GM12878 (cell line): ENCODE measurements at regions not wholly inside any gene's neighbourhood (a gene's known extent, or its start where the extent isn't known, plus 50 kb on each side); places are given as distances from the start of the nearest gene placed in this dataset.

Experiments
- ATAC-seq: fragments of 200-7000 bp; cut with Tn5 transposase; 3 replicates; pipeline ENCODE4 v1.9.1; 2020; ENCODE audit warnings: mild to moderate bottlenecking, moderate library complexity
- BruUV-seq: library from RNA; stranded (reverse); fragments of 400-500 nt; replicated peaks from 2 replicates; lab custom pipeline; 2021; lab: Mats Ljungman, UMichigan
- CTCF ChIA-PET: fragments of 300-600 bp; sonication (Branson Sonifier 250); formaldehyde crosslinking; extraction: SDS; loops from one replicate; lab custom pipeline; 2021; ENCODE audit warnings: inconsistent platforms; lab: Yijun Ruan, JAX
- POLR2A ChIA-PET: fragments of 350-600 bp; formaldehyde crosslinking; extraction: SDS; loops from one replicate; lab custom pipeline; 2021; ENCODE audit warnings: inconsistent platforms; lab: Charles Lee
- RAD21 ChIA-PET: fragments of 300-600 bp; sonication (Branson Sonifier 250); formaldehyde crosslinking; loops from one replicate; lab custom pipeline; 2023; ENCODE audit warnings: antibody characterized with exemption; ENCODE audit not compliant: unreplicated experiment; lab: Charles Lee
- SMC1A ChIA-PET: fragments of 300-600 bp; sonication (Branson Sonifier 250); formaldehyde crosslinking; loops from one replicate; lab custom pipeline; 2023; ENCODE audit not compliant: unreplicated experiment, uncharacterized antibody; lab: Charles Lee
- DNase-seq: peaks from one replicate; pipeline ENCODE4 v3.0.0-alpha.2; 2011; ENCODE audit warnings: low read depth, low spot score
- FAIRE-seq: peaks from 3 replicates; lab custom pipeline; 2011; peaks lifted over from hg19 to GRCh38; lab: Jason Lieb, UNC
- H2AFZ ChIP-seq: 2 replicates; pipeline ENCODE4 v1.6.0; 2011; ENCODE audit warnings: low read depth, low read length, control low read depth; ENCODE audit not compliant: control insufficient read depth
- H3K27ac ChIP-seq: 2 replicates; pipeline ENCODE4 v1.5.1; 2011; ENCODE audit warnings: control low read depth; ENCODE audit not compliant: control insufficient read depth, insufficient read depth
- H3K27me3 ChIP-seq, 2 experiments: replicated peaks in 1 of 2; 2 replicates each; pipeline versions ENCODE4 v1.6.0 to v1.6.1; 2011; ENCODE audit warnings: low read length in 1 of 2; ENCODE audit not compliant: control insufficient read depth in 2 of 2, insufficient read depth in 2 of 2
- H3K36me3 ChIP-seq, 2 experiments: 2 replicates each; pipeline ENCODE4 v1.5.1; 2011; ENCODE audit warnings: low read length in 1 of 2; ENCODE audit not compliant: control insufficient read depth in 2 of 2, insufficient read depth in 2 of 2
- H3K4me1 ChIP-seq: 2 replicates; pipeline ENCODE4 v1.6.1; 2011; ENCODE audit warnings: mild to moderate bottlenecking, low read length, moderate library complexity, mixed read lengths; ENCODE audit not compliant: control insufficient read depth, insufficient read depth
- H3K4me2 ChIP-seq: 2 replicates; pipeline ENCODE4 v1.6.0; 2011; ENCODE audit warnings: control low read depth; ENCODE audit not compliant: control insufficient read depth, insufficient read depth
- H3K4me3 ChIP-seq: fragments of 200-600 bp; sonication (generic); 2 replicates; pipeline ENCODE4 v1.5.1; 2016
- H3K79me2 ChIP-seq: 2 replicates; pipeline ENCODE4 v1.6.0; 2011; ENCODE audit warnings: low read length; ENCODE audit not compliant: control insufficient read depth, insufficient read depth
- H3K9ac ChIP-seq: 2 replicates; pipeline ENCODE4 v1.8.0; 2011; ENCODE audit warnings: low read length, control low read depth, mixed read lengths; ENCODE audit not compliant: control insufficient read depth, insufficient read depth
- H3K9me3 ChIP-seq: replicated peaks from 3 replicates; pipeline ENCODE4 v1.5.1; 2011; ENCODE audit warnings: mild to moderate bottlenecking, low read length; ENCODE audit not compliant: control insufficient read depth, insufficient read depth
- H4K20me1 ChIP-seq: 2 replicates; pipeline ENCODE4 v1.6.0; 2011; ENCODE audit not compliant: control insufficient read depth, insufficient read depth
- BACH1 ChIP-seq: fragments of 450-650 bp; IDR thresholded peaks from 2 replicates; pipeline ENCODE4 v1.6.1; 2017; ENCODE audit warnings: mild to moderate bottlenecking, borderline replicate concordance
- CREB1 ChIP-seq: IDR thresholded peaks from 2 replicates; pipeline ENCODE4 v1.6.1; 2012; ENCODE audit warnings: low read depth, mild to moderate bottlenecking, inconsistent platforms
- CTCF ChIP-seq, 3 experiments: IDR thresholded peaks in 2 of 3; conservative IDR thresholded peaks in 1 of 3; 2 replicates each; pipeline ENCODE4 v1.5.1; 2011; ENCODE audit warnings: low read depth in 3 of 3, low read length in 3 of 3, mild to moderate bottlenecking in 3 of 3, control low read depth in 2 of 3, moderate library complexity in 2 of 3, inconsistent platforms in 1 of 3, mixed read lengths in 1 of 3; ENCODE audit not compliant: control insufficient read depth in 2 of 3, insufficient read depth in 1 of 3; ENCODE audit errors: extremely low read depth in 1 of 3
- EED ChIP-seq: sonication (generic); IDR thresholded peaks from 2 replicates; pipeline ENCODE4 v1.6.1; 2016; ENCODE audit warnings: antibody characterized with exemption, low read depth
- ETV6 ChIP-seq, 2 experiments: fragments of 450-650 bp in 1 of 2; IDR thresholded peaks in 1 of 2; conservative IDR thresholded peaks in 1 of 2; 2 replicates each; pipeline ENCODE4 v1.6.1; 2014; ENCODE audit warnings: antibody characterized with exemption in 1 of 2, borderline replicate concordance in 1 of 2, low read depth in 1 of 2, mild to moderate bottlenecking in 1 of 2, moderate library complexity in 1 of 2
- FOXK2 ChIP-seq: fragments of 450-650 bp; IDR thresholded peaks from 2 replicates; pipeline ENCODE4 v1.6.1; 2017; ENCODE audit warnings: mild to moderate bottlenecking, moderate library complexity
- HDAC6 ChIP-seq: fragments of 200-600 bp; sonication (generic); IDR thresholded peaks from one replicate; pipeline ENCODE4 v1.8.0; 2017; ENCODE audit warnings: antibody characterized with exemption; ENCODE audit not compliant: unreplicated experiment
- MAX ChIP-seq: IDR thresholded peaks from 2 replicates; pipeline ENCODE4 v1.6.1; 2012; ENCODE audit warnings: low read depth, low read length, improper control_type of control experiment
- MEF2B ChIP-seq: fragments of 450-650 bp; IDR thresholded peaks from 2 replicates; pipeline ENCODE4 v1.6.1; 2018; ENCODE audit warnings: mild to moderate bottlenecking, moderate library complexity; ENCODE audit not compliant: partially characterized antibody, poor library complexity, severe bottlenecking
- NBN ChIP-seq: fragments of 450-650 bp; IDR thresholded peaks from 2 replicates; pipeline ENCODE4 v1.6.1; 2016
- NFXL1 ChIP-seq: fragments of 450-650 bp; IDR thresholded peaks from 2 replicates; pipeline ENCODE4 v1.6.1; 2017; ENCODE audit warnings: antibody characterized with exemption, mild to moderate bottlenecking, borderline replicate concordance
- NR2C2 ChIP-seq: IDR thresholded peaks from 2 replicates; pipeline ENCODE4 v1.6.1; 2011; ENCODE audit warnings: borderline replicate concordance, low read depth; ENCODE audit not compliant: control insufficient read depth, insufficient read length
- RB1 ChIP-seq: fragments of 450-650 bp; formaldehyde crosslinking; IDR thresholded peaks from 2 replicates; pipeline ENCODE4 v1.6.1; 2017; ENCODE audit warnings: mild to moderate bottlenecking, borderline replicate concordance
- USF1 ChIP-seq: IDR thresholded peaks from 2 replicates; pipeline ENCODE4 v1.6.1; 2011; ENCODE audit warnings: borderline replicate concordance, low read depth, mild to moderate bottlenecking, moderate library complexity, mixed read lengths, low read length; ENCODE audit not compliant: insufficient read depth; ENCODE audit errors: extremely low read length
- YBX1 ChIP-seq: fragments of 450-650 bp; IDR thresholded peaks from 2 replicates; pipeline ENCODE4 v1.6.1; 2016; ENCODE audit warnings: antibody characterized with exemption
- YY1 ChIP-seq: IDR thresholded peaks from 2 replicates; pipeline ENCODE4 v1.6.1; 2011; ENCODE audit warnings: low read depth, mild to moderate bottlenecking, low read length
- ZNF24 ChIP-seq: fragments of 450-650 bp; IDR thresholded peaks from 2 replicates; pipeline ENCODE4 v1.6.1; 2017; ENCODE audit warnings: antibody characterized with exemption, mild to moderate bottlenecking
- ZNF274 ChIP-seq: IDR thresholded peaks from one replicate; pipeline ENCODE4 v1.8.0; 2011; ENCODE audit not compliant: insufficient read length, insufficient read depth
- WGBS: methylation state at CpG from one replicate; pipeline ENCODE4 v1.1.6; 2016; ENCODE audit warnings: low lambda C conversion rate; ENCODE audit not compliant: insufficient replicate concordance, insufficient coverage; ENCODE audit errors: missing lambda C conversion rate; 5-methylcytosine and 5-hydroxymethylcytosine counted together
- in situ Hi-C: fragments of 300-500 bp; cut with MboI; formaldehyde crosslinking; loops from 9 replicates; pipeline ENCODE4 v1.14.3; 2018; ENCODE audit warnings: mixed read lengths
- intact Hi-C: fragments of 100-400 bp; cut with micrococcal nuclease; formaldehyde crosslinking; loops from one replicate; pipeline ENCODE4 v1.14.2; 2022; ENCODE audit not compliant: unreplicated experiment

GRCh38 chr6:113039005-113039404 is 691.9 kb downstream of the RFPL4B start:
- ChIA-PET RAD21 (no interaction called here), POLR2A (no interaction called here), SMC1A (interaction anchor here (1.7 kb wide), 1 partner anchor 21 kb away, joined by 5 read pairs; no protein-coding TSS in a partner anchor), CTCF (interaction anchor here (0.6 to 1.1 kb wide), 4 partner anchors 25 to 838 kb away, joined by 3 read pairs; no protein-coding TSS in a partner anchor)
- Histone ChIP-seq H3K27ac (no peak overlapping the region), H2AFZ (no peak overlapping the region), H3K9me3 (no peaks in the 10 kb centered on the region), H3K4me2 (no peak overlapping the region), H3K9ac (no peak overlapping the region), H3K4me1 (no peaks in the 10 kb centered on the region), H3K36me3 (no peaks in the 10 kb centered on the region), H3K27me3 (no peaks in the 10 kb centered on the region), H3K79me2 (no peaks in the 10 kb centered on the region), H4K20me1 (no peaks in the 10 kb centered on the region), H3K4me3 (no peak overlapping the region)
- BruUV-seq: no TSS peak
- no peak for ATAC-seq
- TF ChIP-seq FOXK2 (no peak), YBX1 (no peak), CTCF (IDR thresholded peaks at IDR 0.05 in 2 of 3, conservative IDR thresholded peaks at IDR 0.05 in 1 of 3; ENCODE audit: control insufficient read depth in 2 of 3, extremely low read depth in 1 of 3, insufficient read depth in 1 of 3, low read depth in 3 of 3, low read length in 3 of 3) (no peak), YY1 (no peak), EED (no peak), BACH1 (no peak), ZNF24 (no peak), NBN (no peak), NR2C2 (no peak), RB1 (no peak), USF1 (no peak), NFXL1 (no peak), CREB1 (no peak), HDAC6 (no peak), MAX (no peak), ZNF274 (no peak), ETV6 (conservative IDR thresholded peaks at IDR 0.05 in 1 of 2, IDR thresholded peaks at IDR 0.05 in 1 of 2; ENCODE audit: borderline replicate concordance in 1 of 2, low read depth in 1 of 2) (no peak), MEF2B (no peak)
- WGBS: 40% methylated on average over 1 of the region's 1 CpG
- no peak for FAIRE-seq
- in situ Hi-C loops: no loop called here
- DNase-seq: no peak
- intact Hi-C loops: no loop called here
